GM18873 (cell line): ENCODE measurements at regions not wholly inside any gene's neighbourhood (a gene's known extent, or its start where the extent isn't known, plus 50 kb on each side); places are given as distances from the start of the nearest gene placed in this dataset.

Experiments used
- ATAC-seq: cut with Tn5 transposase; IDR thresholded peaks from one replicate; pipeline ENCODE4 v1.9.1; 2021; ENCODE audit warnings: mild to moderate bottlenecking, moderate library complexity, moderate number of reproducible peaks; ENCODE audit not compliant: unreplicated experiment, low FRiP score

DNA sequence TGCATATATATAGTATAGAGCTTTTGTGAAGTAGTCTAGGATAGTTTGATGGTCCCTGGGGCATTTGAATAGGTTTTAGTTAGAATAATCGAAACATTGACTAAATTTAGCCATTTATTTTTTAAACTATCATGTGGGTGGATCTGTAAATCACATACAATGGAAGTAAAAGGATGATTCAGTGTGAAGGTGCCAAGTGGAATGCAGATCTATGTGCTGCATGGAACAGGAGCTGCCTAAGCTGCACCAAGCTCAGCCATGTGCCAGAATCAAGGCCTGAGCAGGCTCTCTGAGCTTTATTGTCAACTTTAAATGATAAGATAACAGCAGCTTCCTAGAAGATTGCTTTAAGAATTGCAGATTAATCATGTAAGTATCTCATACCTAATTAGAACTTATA, 1996.2 kb upstream of the PIK3C3 start:
- no peak for ATAC-seq

DNA sequence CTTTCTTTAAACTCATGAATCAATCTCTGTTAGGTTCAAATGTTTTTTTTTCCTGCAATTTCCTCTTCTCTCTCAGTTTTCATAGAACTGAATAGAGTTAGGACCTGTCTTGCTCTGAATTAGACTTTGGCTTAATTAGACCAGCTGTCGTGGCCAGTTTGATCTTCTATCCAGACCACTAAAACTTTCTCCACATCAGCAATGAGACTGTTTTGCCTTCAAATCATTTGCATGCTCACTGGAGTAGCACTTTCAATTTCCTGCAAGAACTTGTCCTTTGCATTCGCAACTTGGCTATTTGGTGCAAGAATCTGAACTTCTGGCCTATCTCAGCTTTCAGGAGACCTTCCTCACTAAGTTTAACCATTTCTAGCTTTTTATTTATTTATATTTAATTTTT, 2002.2 kb upstream of the PIK3C3 start:
- no peak for ATAC-seq

DNA sequence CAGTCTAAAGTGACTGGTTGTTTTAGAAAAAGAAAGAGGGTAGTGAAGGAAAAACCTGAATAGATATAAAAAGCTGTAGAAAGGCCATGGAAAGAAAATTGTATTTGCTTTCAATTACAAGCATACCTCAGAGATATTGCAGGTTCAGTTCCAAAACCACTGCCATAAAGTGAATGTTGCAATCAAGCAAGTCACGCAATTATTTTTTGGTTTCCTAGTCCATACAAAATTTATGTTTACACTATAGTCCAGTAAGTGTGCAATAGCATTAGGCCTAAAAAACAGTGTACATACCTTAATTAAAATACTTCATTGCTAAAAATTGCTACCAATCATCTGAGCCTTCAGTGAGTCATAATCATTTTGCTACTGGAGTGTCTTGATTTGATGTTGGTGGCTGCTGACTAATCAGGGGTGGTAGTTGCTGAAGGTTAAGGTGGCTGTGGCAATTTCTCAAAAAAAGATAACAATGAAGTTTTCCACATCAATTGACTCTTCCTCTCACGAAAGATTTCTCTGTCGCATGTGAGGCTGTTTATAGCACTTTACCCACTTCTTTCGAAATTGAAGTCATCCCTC, 2003.8 kb upstream of the PIK3C3 start:
- no peak for ATAC-seq

DNA sequence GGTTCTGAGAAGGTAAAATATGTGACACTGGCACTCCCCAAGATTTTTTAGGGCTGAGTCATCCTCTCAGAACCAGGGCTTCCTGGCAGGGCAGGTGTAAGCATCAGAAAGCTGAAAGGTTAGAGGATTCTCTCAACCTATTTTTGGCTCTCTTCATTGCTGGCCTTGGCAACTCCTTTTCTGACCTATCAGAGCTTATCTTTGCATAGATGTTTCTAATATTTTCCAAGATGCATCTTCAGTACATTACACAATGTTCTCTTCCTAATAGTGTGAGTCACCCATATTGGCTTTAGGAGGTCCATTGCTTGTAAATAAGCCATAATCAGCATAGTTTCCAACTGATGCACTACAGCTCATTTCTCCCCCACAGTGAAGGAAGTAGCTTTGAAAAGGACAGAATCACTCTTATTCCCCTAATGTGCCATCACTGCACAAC, 2008.4 kb upstream of the PIK3C3 start:
- no peak for ATAC-seq

DNA sequence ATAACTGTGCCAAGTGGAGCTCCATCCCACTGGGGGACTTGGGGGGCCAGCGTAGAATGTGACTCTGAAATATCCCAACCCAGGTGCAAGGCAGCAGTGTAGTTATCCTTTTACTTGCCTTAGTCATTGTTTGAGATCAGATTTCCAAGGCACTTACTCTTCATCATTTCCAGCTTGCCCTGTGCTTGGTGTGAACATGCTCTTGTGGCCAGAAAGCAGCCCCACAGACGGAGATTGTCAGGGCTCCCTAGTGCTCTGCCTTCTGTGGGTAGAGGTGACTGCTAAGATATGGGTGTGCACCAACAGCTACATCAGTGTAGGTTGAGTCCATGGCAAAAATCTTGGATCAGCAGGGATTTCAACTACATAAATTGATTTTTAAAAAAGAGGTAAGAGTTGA, 2010.0 kb upstream of the PIK3C3 start:
- no peak for ATAC-seq

DNA sequence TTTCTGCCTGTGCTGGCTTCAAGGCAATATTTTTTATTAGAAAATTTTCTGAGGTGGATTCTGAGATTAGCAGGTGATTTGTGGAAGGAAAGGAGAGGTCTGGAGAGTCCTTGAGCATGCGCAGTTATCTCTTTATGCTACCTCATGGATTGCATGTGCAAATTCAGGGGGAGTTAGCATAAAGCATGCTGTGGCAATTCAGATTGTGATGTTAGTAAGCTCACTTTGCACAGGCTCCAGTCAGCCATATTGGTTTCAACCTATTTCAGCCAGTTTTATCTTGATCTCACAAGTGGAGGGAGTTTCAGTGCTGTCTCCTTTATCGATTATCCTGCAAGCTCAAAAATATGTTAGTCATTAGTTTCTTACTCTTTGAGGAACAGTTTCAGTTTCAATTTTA, 2012.3 kb upstream of the PIK3C3 start:
- ATAC-seq = no peak

DNA sequence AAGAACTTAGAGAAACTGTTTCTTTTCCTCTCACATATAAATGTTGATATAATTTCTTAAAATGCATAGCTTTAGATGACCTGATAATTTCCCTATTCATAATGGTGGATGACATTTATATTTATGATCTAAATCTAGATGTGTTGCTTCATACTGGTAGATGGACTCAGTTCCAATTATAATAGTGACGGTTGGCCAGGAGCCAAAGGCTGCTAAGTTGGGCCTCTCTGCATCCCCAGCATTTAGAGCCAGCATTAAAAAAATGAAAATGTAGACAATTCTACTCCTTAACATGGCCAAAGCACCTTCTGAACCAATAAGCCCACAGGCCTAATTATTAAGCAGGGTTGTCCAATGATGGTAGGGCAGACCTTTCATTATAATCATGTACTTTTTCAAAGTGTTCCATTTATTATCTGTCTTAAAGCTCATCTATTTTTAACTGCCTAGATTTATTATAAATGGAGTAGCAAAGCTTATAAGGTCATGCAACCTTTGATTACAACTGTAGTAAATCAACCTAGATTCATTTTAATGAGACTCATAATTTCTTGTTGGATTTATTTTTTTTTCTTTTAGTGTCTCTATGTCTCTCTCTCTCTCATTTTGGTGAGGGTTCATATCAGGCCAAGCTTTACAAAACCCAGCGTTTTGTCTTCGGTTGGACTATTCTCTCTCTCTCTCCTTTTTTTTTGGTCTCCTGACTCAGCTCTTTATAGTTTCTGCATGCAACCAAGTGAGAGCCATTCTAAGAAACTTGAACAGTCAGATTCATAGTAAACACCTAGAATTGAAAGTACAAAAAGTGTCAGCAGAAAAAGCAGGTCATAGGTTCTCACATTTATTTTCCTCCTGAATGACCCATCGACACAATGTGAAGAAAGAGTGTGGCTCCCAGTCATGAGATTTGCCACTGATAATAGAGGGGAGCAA, 2016.1 kb upstream of the PIK3C3 start:
- no peak for ATAC-seq

DNA sequence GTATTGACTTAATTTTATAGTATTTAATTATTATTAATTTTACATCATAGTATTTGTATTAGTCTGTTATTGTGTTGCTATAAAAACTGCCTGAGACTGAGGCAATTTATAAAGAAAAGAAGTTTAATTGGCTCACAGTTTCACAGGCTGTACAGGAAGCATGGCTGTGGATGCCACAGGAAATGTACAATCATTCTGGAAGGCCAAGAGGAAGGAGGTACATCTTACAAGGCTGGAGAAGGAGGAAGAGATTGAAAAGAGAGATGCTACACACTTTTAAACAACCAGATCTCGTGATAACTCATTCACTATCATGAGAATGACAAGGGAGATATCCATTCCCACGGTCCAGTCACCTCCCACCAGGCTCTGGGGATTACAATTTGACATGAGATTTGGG, 2019.4 kb upstream of the PIK3C3 start:
- ATAC-seq = no peak

DNA sequence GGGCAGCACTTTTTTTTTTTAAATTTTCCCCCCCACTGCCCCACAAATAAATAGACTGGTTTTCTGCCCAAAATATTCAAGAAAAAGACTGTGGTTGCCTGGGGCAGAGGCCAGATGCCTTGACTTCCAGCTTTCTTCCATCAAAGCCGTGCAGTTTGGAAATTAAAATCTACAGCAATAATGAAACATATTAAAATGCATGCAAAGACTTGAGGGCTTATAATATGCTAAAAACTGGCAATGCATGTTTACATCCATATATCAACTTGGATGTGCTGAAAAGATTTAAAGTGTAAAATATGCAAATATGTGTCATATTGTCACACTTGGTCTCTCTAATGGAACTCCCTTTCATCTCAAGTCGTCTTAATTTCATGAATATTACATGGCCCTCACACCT, 2036.2 kb upstream of the PIK3C3 start:
- no peak for ATAC-seq

DNA sequence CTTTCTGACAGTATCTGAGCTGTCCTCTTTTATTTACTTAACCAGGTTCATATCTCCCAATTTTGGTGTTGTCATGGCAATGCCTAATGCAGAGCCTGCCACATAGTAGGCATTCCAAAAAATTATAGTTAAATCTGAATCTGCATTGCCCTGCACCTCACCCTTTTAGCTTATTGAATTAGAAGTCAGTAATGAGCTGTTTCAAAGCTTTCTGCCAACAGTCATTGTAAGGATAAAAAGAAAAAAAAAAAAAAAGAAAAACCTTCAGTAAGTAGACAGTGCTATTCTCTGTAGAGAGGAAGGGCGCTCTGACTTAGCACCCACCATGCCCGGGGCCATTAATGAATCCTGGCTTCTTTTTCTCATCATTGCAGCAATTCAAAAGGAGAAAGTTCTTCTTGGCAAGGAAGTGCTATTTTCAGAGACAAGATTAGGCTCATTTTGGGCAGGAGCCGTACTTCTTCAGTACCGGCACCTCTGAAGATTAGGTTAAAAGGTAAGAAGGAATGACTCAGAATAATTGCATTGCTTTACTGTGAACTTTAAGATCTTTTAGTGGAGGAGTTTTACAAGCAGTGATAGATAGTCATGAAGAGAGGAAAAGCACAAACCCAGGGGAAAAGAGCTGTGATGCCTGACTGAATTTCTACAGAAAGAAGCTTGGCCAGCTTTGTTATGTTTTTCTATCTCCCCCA, 2041.2 kb upstream of the PIK3C3 start:
- ATAC-seq = no peak

DNA sequence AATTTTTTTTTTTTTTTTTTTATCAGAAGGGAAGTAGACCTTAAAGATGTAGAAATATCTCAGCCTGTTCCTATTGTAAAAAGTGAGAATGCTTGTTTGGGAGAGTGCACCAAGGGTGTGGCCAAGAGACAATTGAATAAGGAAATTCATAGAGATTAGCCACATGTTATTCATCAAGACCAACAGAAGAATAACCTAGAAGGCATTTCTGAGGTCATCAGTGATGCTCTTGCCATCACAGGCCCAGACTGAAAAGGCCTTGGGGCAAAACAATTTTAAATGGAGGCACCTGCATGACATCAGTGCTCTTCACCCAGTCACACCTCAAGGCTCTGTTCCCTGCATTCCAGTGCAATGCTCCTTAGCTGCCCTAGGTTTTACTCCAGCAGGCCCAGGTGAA, 2043.3 kb upstream of the PIK3C3 start:
- ATAC-seq = no peak

DNA sequence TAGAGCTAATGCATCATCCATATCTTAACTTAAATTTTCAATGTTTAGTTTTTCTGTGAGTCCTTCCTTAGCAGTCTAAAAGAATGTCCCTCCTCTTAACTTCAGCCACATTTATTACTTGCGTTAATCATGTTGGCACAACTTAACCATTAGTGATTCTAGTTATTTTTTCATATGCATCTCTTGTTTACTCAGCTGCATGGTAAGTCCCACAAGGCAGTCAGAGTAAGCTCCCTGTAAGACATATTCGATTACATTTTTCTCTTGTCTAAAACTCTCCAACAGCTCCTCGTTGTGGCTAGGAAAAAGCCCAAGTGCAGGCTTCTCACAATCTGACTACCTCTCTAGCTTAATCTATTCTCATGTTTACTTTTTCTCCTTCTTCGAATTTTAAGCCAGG, 2045.3 kb upstream of the PIK3C3 start:
- ATAC-seq = no peak

DNA sequence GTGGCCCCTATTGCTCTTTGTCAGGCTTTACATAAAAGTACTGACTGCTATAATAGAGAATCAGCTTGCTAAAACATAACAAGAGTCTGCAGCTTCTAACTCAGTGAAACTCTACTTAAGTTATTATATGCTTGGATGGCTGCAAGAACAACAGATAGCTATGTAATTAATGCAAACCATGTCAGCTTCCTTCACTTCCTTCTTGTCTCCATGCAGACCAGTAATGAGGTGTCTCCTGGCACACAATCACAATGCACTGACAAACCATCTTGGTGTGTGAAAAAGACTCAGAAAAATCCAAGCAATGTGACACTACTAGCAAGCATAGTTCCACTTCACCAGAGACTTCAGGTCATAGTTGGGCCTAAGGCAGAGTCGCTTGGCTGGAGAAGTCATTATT, 2068.9 kb upstream of the PIK3C3 start:
- ATAC-seq = no peak

DNA sequence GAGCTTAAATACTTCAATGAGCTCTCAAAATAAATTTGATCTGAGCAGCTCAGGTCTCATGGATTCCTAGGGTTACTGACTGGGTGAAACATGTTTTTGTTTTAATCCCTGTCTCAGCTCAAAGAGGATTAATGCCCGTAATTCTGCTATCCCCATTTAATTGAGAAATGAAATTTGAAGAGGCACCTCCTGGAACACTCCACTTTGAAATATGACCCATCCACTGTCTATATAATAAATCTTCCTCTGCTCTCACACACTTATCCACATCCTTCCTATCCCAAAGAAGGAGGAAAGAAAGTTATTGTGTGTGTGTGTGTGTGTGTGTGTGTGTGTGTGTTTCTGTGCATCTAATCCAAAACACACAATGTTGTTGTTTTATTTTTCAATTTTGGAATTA, 2082.4 kb upstream of the PIK3C3 start:
- ATAC-seq = no peak

DNA sequence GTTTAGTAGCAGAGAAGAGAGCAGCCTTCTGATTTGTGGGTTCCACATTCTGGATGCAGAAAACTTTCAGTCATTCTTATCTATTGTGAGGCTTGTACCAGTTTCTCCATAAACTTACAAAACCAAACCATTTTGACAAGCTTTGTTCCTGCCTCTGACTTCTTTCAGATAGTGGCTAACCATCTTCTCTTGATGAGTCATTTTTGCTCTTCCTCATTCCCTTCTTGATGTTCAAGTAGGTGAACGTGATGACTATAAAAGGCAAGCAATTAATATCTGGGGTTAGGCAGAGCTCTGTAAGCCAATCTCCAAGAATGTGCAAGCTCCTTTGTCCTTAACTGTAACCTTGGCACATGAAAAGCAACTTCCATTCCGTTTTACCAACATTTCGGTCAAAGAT, 2083.1 kb upstream of the PIK3C3 start:
- ATAC-seq = no peak

DNA sequence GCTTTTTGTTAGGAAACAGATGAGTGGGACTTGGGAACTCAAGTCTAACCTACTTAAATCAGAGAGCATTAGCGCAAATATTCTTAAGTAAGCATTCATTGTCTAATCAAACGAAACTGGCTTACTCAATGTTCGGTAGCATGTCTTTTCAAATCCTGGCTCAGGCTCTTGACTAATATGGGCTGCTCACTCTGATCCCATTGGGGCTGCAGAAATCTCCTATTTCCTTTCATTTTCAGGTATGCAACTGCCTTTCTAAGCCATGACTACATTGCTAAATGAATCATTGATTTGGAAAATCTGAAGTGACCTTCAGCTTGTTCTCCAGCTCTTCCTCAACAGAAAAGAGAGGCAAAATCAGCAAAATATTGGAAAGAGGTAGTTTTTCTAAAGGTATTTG, 2084.4 kb upstream of the PIK3C3 start:
- no peak for ATAC-seq

DNA sequence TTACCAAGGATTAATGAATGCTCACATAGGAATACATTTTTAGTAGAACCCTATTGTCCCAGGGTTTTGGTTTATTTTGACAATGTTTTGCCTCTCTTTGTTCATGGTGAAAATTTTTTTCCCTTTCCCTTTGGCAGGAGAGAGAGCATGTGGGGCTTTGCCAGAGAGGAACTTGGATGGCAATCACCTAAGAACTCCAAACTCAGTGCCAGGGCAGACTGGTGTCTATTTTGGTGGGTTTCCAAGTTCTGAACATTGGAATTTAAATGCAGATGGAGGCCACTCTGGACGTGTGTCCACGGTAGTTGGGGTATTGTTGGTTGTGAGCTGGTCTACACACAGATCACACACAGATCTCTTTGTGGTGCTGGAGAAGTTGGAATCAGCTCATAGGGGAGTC, 2091.1 kb upstream of the PIK3C3 start:
- ATAC-seq = no peak

DNA sequence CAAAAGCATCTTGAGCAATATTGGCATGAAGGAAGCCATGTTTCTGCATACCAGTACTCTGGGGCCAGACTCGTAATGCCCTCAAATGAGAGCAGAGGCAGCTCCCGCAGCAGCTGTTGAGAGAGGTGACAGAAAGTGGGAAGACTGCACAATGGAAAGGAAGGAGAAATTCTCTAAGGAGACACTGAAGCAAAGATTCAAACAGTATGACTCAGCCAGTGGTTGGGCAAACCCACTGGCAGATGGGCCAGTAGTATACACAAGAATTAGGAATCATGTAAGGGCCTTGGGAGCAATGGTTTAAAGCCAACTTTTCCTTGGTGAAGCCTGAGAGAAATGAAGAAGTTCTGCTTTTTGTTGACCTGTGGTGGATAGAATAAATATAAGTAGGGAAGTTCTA, 2092.7 kb upstream of the PIK3C3 start:
- ATAC-seq = no peak

DNA sequence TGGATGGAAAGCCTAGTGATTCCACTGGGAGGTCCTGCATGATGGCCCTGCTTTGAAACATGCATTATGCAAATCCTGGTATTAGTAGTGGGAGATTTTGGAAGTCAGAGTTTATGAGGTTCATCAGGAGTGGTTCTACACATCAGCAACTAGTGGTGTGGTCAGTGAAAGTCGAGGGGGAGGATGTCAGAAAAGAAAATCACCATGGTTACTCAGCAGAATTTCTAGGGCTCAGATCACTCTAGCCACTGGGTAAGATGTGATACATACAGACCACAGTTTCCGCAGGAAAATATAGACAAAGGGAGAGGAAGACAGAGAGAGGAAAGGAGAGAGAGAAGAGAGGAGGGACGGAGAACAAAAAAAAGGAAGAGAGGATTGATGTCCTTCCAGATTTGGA, 2100.7 kb upstream of the PIK3C3 start:
- ATAC-seq = no peak

DNA sequence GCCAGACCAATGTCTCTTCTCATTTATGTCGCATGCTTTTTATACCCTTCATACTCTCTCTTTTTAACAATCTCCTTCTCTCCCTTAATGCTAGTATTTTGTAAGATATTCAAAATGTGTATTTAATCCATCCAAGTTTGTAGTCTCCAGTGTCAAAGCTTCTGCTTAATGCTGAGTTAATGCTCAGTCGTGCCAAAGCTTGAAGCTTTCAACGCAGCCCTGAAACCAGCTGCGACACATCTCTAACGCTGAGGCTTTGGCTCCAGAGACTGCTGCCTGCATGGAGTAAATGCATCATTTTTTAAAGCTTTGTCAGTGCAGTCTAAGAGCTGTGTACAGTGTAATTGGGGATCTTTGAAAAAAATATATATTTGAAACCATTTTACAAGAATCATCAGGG, 2108.8 kb upstream of the PIK3C3 start:
- no peak for ATAC-seq

DNA sequence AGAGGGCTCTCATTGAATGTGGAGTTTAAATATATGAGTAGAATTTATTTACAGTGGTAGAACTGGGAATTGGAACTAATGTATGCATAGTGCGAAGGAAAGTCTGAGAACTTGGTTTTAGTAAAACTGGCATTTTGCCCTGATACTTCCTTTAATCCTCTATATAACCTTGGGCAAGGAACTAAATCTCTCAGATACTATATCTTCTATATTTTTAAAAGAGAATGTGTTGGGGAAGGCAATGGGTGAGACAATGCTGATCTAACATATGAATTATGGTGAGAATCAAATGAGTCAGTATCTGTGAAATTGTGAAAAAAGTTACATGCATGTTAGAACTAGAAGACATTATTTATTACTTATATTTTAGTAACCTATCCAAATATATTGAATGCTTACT, 2109.4 kb upstream of the PIK3C3 start:
- no peak for ATAC-seq

DNA sequence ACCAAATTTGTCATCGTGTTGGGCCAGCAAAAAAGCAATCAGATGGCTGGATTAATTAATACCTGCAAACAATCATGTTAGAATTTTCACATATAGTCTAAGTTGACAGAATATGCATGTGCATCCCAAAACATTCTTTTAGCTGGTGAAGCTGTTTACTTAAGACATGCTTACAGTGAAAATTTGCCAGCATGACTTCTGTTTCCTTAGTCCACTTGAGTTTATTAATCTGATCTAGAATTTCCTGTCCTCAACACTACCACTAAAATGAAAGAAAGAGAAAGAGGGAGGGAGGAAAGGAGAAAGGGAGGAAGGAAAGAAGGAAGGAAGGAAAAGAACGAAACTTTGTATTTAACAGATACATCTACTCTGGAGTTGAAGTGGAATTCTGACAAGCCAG, 2109.9 kb upstream of the PIK3C3 start:
- no peak for ATAC-seq
